ENCODE measurements at regions not wholly inside any gene's neighbourhood (a gene's known extent, or its start where the extent isn't known, plus 50 kb on each side); places are given as distances from the start of the nearest gene placed in this dataset.

DNA sequence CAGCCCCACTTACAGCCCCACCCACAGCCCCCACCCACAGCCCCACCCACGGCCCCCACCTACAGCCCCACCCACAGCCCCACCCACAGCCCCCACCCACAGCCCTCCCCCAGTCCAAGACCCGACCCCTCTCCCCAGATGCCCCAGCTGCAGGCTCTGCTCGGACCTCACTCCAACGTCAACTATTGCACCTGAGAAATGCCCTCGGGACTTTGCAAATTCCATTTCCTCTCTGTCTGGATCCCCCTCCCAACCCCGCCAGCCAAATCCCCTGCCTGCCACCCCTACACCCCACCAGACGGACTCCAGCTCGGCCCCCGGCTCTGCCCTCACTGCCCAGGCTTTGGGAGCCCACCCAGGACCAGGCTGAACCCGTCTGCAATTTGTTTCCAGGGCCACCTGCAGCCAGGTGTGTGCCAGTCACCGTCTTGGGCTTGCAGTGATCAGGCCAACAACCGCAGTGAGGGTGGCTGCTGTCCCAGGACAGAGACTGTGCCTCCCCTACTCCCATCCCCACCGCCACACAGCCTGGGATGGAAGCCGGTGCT, 662.8 kb downstream of the BRD1 start:
- TF ChIP-seq, protein P1, sequence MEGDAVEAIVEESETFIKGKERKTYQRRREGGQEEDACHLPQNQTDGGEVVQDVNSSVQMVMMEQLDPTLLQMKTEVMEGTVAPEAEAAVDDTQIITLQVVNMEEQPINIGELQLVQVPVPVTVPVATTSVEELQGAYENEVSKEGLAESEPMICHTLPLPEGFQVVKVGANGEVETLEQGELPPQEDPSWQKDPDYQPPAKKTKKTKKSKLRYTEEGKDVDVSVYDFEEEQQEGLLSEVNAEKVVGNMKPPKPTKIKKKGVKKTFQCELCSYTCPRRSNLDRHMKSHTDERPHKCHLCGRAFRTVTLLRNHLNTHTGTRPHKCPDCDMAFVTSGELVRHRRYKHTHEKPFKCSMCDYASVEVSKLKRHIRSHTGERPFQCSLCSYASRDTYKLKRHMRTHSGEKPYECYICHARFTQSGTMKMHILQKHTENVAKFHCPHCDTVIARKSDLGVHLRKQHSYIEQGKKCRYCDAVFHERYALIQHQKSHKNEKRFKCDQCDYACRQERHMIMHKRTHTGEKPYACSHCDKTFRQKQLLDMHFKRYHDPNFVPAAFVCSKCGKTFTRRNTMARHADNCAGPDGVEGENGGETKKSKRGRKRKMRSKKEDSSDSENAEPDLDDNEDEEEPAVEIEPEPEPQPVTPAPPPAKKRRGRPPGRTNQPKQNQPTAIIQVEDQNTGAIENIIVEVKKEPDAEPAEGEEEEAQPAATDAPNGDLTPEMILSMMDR (IDR thresholded peaks at IDR 0.05; ENCODE audit: insufficient read depth, low read length, poor library complexity, severe bottlenecking): no peak
- no peak for TF ChIP-seq EZH2phosphoT487 (conservative IDR thresholded peaks at IDR 0.05; ENCODE audit: low read length)
